Fibroblast of villous mesenchyme (primary cell): ENCODE measurements at regions not wholly inside any gene's neighbourhood (a gene's known extent, or its start where the extent isn't known, plus 50 kb on each side); places are given as distances from the start of the nearest gene placed in this dataset.

Source experiments
- DNase-seq: peaks from one replicate; pipeline ENCODE4 v3.0.0-alpha.2; 2010; ENCODE audit warnings: low read depth
- H3K4me3 ChIP-seq: 2 replicates; pipeline ENCODE4 v1.5.1; 2011; ENCODE audit warnings: low read depth, mild to moderate bottlenecking, low read length
- CTCF ChIP-seq: IDR thresholded peaks from 2 replicates; pipeline ENCODE4 v1.5.1; 2012; ENCODE audit warnings: low read depth, mild to moderate bottlenecking, low read length; ENCODE audit not compliant: insufficient read depth

- TF ChIP-seq CTCF = no peak
- no peak overlapping the region for H3K4me3 ChIP-seq
- no peak for DNase-seq
Measured at GRCh38 chr6:14194483-14194882, 76.9 kb downstream of the CD83 start.

DNA sequence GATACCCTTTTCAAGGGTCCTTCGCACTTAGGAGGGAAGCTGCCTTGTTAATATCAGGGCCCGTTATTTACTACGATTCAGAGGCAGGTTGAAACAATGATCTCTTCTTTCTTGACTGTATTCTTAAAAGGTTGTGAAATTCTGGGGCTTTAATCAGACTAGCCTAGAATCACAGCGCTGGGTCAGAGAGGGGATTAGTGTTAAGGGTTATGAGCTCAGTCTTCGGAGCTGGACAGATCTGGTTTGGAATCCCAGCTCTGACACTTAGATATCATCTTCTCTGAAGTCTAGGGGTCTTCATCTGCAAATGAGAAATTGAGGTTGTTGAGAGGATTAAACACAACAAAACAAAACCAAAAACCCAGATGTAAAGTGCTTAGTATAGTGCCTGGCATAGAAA lies 77.4 kb downstream of the CD83 start:
- no peak for TF ChIP-seq CTCF
- no peak overlapping the region for H3K4me3 ChIP-seq
- DNase-seq = no peak

DNA sequence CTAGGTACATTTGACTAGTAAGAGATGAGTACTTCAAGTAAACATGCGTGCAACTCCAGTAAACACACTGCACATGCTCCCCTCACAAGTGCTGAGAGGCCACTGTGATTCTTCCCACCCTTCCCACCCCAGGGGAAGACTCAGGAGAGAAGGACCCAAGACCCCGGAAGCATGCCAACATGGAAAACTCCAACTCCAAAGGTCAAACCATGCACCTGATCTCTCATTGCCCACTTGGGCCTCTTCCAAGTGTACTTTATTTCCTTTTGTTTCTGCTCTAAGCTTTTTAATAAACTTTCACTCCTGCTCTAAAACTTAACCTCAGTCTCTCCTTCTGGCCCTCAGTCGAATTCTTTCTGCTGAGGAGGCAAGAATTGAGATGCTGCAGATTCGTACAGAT lies 78.5 kb downstream of the CD83 start:
- DNase-seq = no peak
- no peak overlapping the region for H3K4me3 ChIP-seq
- no peak for TF ChIP-seq CTCF

- DNase-seq = no peak
- no peak overlapping the region for H3K4me3 ChIP-seq
- no peak for TF ChIP-seq CTCF
Measured at GRCh38 chr6:14197118-14197517, 79.5 kb downstream of the CD83 start.

DNA sequence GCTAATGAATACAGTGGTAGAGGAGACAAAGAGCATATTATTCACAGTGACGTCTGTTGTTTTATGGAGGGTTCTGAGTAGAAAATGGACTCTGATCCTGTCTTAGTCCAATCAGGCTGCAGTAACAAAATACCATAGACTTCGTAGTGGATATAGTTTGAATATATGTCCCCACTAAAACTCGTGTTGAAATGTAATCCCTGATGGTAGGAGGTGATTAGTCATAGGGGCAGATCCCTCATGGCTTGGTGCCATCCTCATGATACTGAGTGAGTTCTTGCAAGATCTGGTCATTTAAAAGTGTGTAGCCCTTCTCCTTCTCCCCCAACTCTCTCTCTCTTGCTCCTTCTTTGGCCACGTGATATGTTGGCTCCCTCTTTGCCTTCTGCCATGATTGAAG lies 82.5 kb downstream of the CD83 start:
- DNase-seq = peak; percentile 8
- TF ChIP-seq CTCF = no peak
- H3K4me3 ChIP-seq = no peak overlapping the region

DNA sequence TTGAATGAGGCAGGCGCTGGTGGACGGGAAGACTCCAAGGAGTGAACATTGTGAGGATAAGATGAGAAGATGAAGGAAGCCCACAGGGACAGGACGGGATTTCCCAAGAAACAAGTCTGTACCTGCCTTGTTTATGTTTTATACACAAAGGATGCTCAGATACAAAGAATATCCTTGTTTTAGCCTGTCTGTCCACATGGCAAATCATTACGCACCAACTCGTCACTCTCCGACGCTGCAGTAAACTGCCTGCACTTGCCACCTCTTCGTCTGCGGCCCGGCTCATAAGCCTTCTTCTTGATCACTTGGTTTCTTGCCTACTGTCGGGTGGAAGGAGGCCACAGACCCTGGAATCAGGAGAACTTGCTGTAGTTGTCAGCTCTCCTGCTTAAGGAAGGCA lies 85.4 kb downstream of the CD83 start:
- DNase-seq = no peak
- H3K4me3 ChIP-seq = no peak overlapping the region
- no peak for TF ChIP-seq CTCF

DNA sequence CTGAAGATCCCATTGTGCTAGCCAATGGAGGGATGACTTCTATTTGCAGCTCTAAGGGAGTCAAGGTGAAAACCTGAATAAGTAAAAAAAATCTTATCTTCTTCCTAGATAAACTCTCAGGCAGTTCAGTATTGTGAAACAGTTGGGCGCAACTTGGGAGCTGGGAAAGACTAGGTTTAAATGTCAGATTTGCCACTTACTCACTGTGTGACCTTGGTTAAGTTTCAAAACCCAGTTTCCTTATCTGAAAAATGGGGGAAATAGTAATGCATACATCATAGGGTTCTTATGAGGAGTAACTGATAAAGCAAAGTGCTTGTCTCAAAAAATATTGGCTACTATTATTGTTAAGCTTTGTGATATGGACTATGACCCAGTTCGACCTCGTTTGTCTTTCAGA lies 88.8 kb downstream of the CD83 start:
- no peak overlapping the region for H3K4me3 ChIP-seq
- no peak for DNase-seq
- no peak for TF ChIP-seq CTCF
